ENCODE measurements at regions not wholly inside any gene's neighbourhood (a gene's known extent, or its start where the extent isn't known, plus 50 kb on each side); places are given as distances from the start of the nearest gene placed in this dataset.
A peak's percentile ranks its signal among the peaks of the same experiment; 100 is the strongest.

DNA sequence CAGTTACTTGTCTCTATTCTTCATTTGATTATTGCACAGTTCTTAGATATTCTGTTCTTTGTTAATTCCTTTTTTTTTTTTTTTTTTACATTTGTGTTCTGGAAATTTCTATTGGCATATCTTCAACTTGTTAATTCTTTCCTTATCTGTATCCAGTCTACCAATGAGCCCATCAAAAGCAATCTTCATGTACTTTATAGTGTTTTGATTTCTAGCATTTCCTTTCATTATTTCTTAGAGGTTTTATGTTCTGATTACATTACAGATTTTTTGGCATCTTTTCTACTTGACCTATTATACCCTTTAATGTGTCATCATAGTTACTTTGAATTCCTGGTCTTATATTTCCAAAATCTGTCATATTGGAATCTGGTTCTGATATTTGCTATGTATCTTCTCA is 2194.8 kb downstream of the PCDH9 start:
- Histone ChIP-seq H3K36me3 (ENCODE audit: low read length) (no peaks in the 10 kb centered on the region), H3K27me3 (ENCODE audit: low read length) (no peaks in the 10 kb centered on the region)

GRCh38 chr13:65034266-65034665 is 2195.9 kb downstream of the PCDH9 start:
- Histone ChIP-seq H3F3A (ENCODE audit: insufficient read depth) (no peaks in the 10 kb centered on the region), H3K9ac (ENCODE audit: low read length) (no peak overlapping the region), H2AFZ (ENCODE audit: low read depth, low read length, severe bottlenecking) (no peak overlapping the region), H3K27ac (ENCODE audit: low read depth, low read length) (no peak overlapping the region), H3K79me2 (ENCODE audit: insufficient read depth, low read length) (no peaks in the 10 kb centered on the region), H3K9me2 (replicated peaks; ENCODE audit: insufficient read depth, low read length) (no peaks in the 10 kb centered on the region), H3K27me3 (ENCODE audit: low read length) (no peaks in the 10 kb centered on the region), H3K36me3 (ENCODE audit: low read length) (no peaks in the 10 kb centered on the region), H3K4me2 (ENCODE audit: low read depth, low read length, poor library complexity, severe bottlenecking) (no peak overlapping the region), H3K9me3 (ENCODE audit: insufficient read depth, low read length) (peaks cover 6% of the 10 kb centered on the region; the same call in 1 of the 2 replicates), H4K20me1 (ENCODE audit: low read depth, low read length) (no peaks in the 10 kb centered on the region), H3K4me3 (ENCODE audit: insufficient read depth, low read length, poor library complexity, severe bottlenecking) (no peak overlapping the region)
- TF ChIP-seq, protein P1, sequence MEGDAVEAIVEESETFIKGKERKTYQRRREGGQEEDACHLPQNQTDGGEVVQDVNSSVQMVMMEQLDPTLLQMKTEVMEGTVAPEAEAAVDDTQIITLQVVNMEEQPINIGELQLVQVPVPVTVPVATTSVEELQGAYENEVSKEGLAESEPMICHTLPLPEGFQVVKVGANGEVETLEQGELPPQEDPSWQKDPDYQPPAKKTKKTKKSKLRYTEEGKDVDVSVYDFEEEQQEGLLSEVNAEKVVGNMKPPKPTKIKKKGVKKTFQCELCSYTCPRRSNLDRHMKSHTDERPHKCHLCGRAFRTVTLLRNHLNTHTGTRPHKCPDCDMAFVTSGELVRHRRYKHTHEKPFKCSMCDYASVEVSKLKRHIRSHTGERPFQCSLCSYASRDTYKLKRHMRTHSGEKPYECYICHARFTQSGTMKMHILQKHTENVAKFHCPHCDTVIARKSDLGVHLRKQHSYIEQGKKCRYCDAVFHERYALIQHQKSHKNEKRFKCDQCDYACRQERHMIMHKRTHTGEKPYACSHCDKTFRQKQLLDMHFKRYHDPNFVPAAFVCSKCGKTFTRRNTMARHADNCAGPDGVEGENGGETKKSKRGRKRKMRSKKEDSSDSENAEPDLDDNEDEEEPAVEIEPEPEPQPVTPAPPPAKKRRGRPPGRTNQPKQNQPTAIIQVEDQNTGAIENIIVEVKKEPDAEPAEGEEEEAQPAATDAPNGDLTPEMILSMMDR (IDR thresholded peaks at IDR 0.05; ENCODE audit: insufficient read depth, low read length, poor library complexity, severe bottlenecking), result no peak
- TF ChIP-seq EZH2phosphoT487 (conservative IDR thresholded peaks at IDR 0.05; ENCODE audit: low read length), result no peak

More for the DNA sequence above, 2194.8 kb downstream of the PCDH9 start:
- Histone ChIP-seq H3K4me3 (ENCODE audit: insufficient read depth, low read length, poor library complexity, severe bottlenecking) (no peak overlapping the region), H3K9me2 (replicated peaks; ENCODE audit: insufficient read depth, low read length) (no peaks in the 10 kb centered on the region), H3K27ac (ENCODE audit: low read depth, low read length) (no peak overlapping the region), H3K9me3 (ENCODE audit: insufficient read depth, low read length) (peaks cover 6% of the 10 kb centered on the region; the same call in 1 of the 2 replicates), H2AFZ (ENCODE audit: low read depth, low read length, severe bottlenecking) (peak overlapping the region; percentile 4), H4K20me1 (ENCODE audit: low read depth, low read length) (no peaks in the 10 kb centered on the region), H3K79me2 (ENCODE audit: insufficient read depth, low read length) (no peaks in the 10 kb centered on the region), H3K4me2 (ENCODE audit: low read depth, low read length, poor library complexity, severe bottlenecking) (no peak overlapping the region), H3F3A (ENCODE audit: insufficient read depth) (no peaks in the 10 kb centered on the region), H3K9ac (ENCODE audit: low read length) (no peak overlapping the region)
- TF ChIP-seq, protein P1 (IDR thresholded peaks at IDR 0.05; ENCODE audit: insufficient read depth, low read length, poor library complexity, severe bottlenecking), result no peak
- TF ChIP-seq EZH2phosphoT487 (conservative IDR thresholded peaks at IDR 0.05; ENCODE audit: low read length), result no peak

GRCh38 chr13:65032825-65033224 is 2197.3 kb downstream of the PCDH9 start:
- Histone ChIP-seq H3K27ac (ENCODE audit: low read depth, low read length) (no peak overlapping the region), H2AFZ (ENCODE audit: low read depth, low read length, severe bottlenecking) (peak overlapping the region; percentile 32), H3K79me2 (ENCODE audit: insufficient read depth, low read length) (no peaks in the 10 kb centered on the region), H3K27me3 (ENCODE audit: low read length) (no peaks in the 10 kb centered on the region), H3F3A (ENCODE audit: insufficient read depth) (no peaks in the 10 kb centered on the region), H3K36me3 (ENCODE audit: low read length) (0 out of 2 replicates have a peak, but pooled peaks cover 3% of the 10 kb centered on the region), H4K20me1 (ENCODE audit: low read depth, low read length) (no peaks in the 10 kb centered on the region), H3K4me2 (ENCODE audit: low read depth, low read length, poor library complexity, severe bottlenecking) (no peak overlapping the region), H3K4me3 (ENCODE audit: insufficient read depth, low read length, poor library complexity, severe bottlenecking) (no peak overlapping the region), H3K9ac (ENCODE audit: low read length) (no peak overlapping the region), H3K9me3 (ENCODE audit: insufficient read depth, low read length) (peaks cover 6% of the 10 kb centered on the region; the same call in 1 of the 2 replicates), H3K9me2 (replicated peaks; ENCODE audit: insufficient read depth, low read length) (no peaks in the 10 kb centered on the region)
- no peak for TF ChIP-seq EZH2phosphoT487 (conservative IDR thresholded peaks at IDR 0.05; ENCODE audit: low read length)
- TF ChIP-seq, protein P1 (IDR thresholded peaks at IDR 0.05; ENCODE audit: insufficient read depth, low read length, poor library complexity, severe bottlenecking), result no peak

Data from SU-DHL-6 (cell line).